Neural cell (in vitro differentiated cells): ENCODE measurements at regions not wholly inside any gene's neighbourhood (a gene's known extent, or its start where the extent isn't known, plus 50 kb on each side); places are given as distances from the start of the nearest gene placed in this dataset.

Experiments used
- H2AFZ ChIP-seq: fragments of 200-600, 300-800 bp; sonication (generic), shearing (Covaris generic); 2 replicates; pipeline ENCODE4 v1.6.0; 2014; ENCODE audit warnings: low read depth, mild to moderate bottlenecking, antibody characterized with exemption, low read length, moderate library complexity
- H3F3A ChIP-seq: fragments of 200-600 bp; shearing (Covaris generic); 2 replicates; pipeline ENCODE4 v1.6.1; 2016; ENCODE audit warnings: mild to moderate bottlenecking, moderate library complexity, mixed read lengths, antibody characterized with exemption, low read length; ENCODE audit not compliant: insufficient read depth, poor library complexity, severe bottlenecking
- H3K27ac ChIP-seq: fragments of 200-600, 300-800 bp; sonication (generic), shearing (Covaris generic); 2 replicates; pipeline ENCODE4 v1.5.1; 2014; ENCODE audit warnings: mild to moderate bottlenecking, low read length, moderate library complexity
- H3K27me3 ChIP-seq: fragments of 300-800, 200-600 bp; sonication (generic), shearing (Covaris generic); 2 replicates; pipeline ENCODE4 v1.6.0; 2014; ENCODE audit warnings: mild to moderate bottlenecking, low read depth, low read length, moderate library complexity; ENCODE audit not compliant: insufficient read depth
- H3K36me3 ChIP-seq: fragments of 300-800, 200-600 bp; sonication (generic), shearing (Covaris generic); 2 replicates; pipeline ENCODE4 v1.5.1; 2014; ENCODE audit warnings: mild to moderate bottlenecking, antibody characterized with exemption, low read length, moderate library complexity; ENCODE audit not compliant: insufficient read depth
- H3K4me2 ChIP-seq: fragments of 300-800, 200-600 bp; sonication (generic), shearing (Covaris generic); 2 replicates; pipeline ENCODE4 v1.6.0; 2014; ENCODE audit warnings: mild to moderate bottlenecking, low read length
- H3K4me3 ChIP-seq: fragments of 300-800, 200-600 bp; sonication (generic), shearing (Covaris generic); 2 replicates; pipeline ENCODE4 v1.5.1; 2014; ENCODE audit warnings: mild to moderate bottlenecking, low read length, moderate library complexity
- H3K79me2 ChIP-seq: fragments of 200-600 bp; shearing (Covaris generic); replicated peaks from 2 replicates; pipeline ENCODE4 v1.6.0; 2014; ENCODE audit warnings: mild to moderate bottlenecking, low read length, moderate library complexity; ENCODE audit not compliant: insufficient read depth
- H3K9ac ChIP-seq: fragments of 300-800, 200-600 bp; sonication (generic), shearing (Covaris generic); 2 replicates; pipeline ENCODE4 v1.6.1; 2016; ENCODE audit warnings: mild to moderate bottlenecking, low read length, mixed read lengths
- H3K9me2 ChIP-seq: fragments of 200-600 bp; shearing (Covaris generic); 2 replicates; pipeline ENCODE4 v1.6.1; 2016; ENCODE audit warnings: mild to moderate bottlenecking, low read length, mixed read lengths; ENCODE audit not compliant: insufficient read depth
- H3K9me3 ChIP-seq: fragments of 200-600, 300-800 bp; sonication (generic), shearing (Covaris generic); 2 replicates; pipeline ENCODE4 v1.6.1; 2016; ENCODE audit warnings: mild to moderate bottlenecking, mixed run types, low read length, moderate library complexity, mixed read lengths
- H4K20me1 ChIP-seq: fragments of 200-600 bp; shearing (Covaris generic); 2 replicates; pipeline ENCODE4 v1.6.1; 2016; ENCODE audit warnings: mild to moderate bottlenecking, mixed run types; ENCODE audit not compliant: insufficient read depth
- CTCF ChIP-seq: fragments of 450-650 bp; IDR thresholded peaks from 2 replicates; pipeline ENCODE4 v1.5.1; 2014; ENCODE audit warnings: antibody characterized with exemption, mild to moderate bottlenecking, moderate library complexity; ENCODE audit not compliant: poor library complexity, severe bottlenecking
- EP300 ChIP-seq: fragments of 450-650 bp; conservative IDR thresholded peaks from 2 replicates; pipeline ENCODE4 v1.6.1; 2014; ENCODE audit warnings: antibody characterized with exemption, mild to moderate bottlenecking, moderate library complexity; ENCODE audit not compliant: poor library complexity, severe bottlenecking
- EZH2 ChIP-seq: fragments of 200-600, 300-800 bp; shearing (Covaris generic), sonication (generic); IDR thresholded peaks from 2 replicates; pipeline ENCODE4 v1.6.1; 2014; ENCODE audit warnings: antibody characterized with exemption, low read length, borderline replicate concordance, mild to moderate bottlenecking; ENCODE audit not compliant: insufficient read depth, poor library complexity, severe bottlenecking
- MXI1 ChIP-seq: fragments of 450-650 bp; conservative IDR thresholded peaks from 2 replicates; pipeline ENCODE4 v1.6.1; 2014; ENCODE audit warnings: antibody characterized with exemption, mild to moderate bottlenecking; ENCODE audit not compliant: poor library complexity, severe bottlenecking
- POLR2AphosphoS5 ChIP-seq: IDR thresholded peaks from 2 replicates; pipeline ENCODE4 v1.6.1; 2012
- RAD21 ChIP-seq: fragments of 450-650 bp; conservative IDR thresholded peaks from 2 replicates; pipeline ENCODE4 v1.6.1; 2014; ENCODE audit warnings: antibody characterized with exemption, mild to moderate bottlenecking, moderate library complexity
- REST ChIP-seq: IDR thresholded peaks from 2 replicates; pipeline ENCODE4 v1.6.1; 2012; ENCODE audit warnings: borderline replicate concordance
- SMC3 ChIP-seq: fragments of 450-650 bp; conservative IDR thresholded peaks from 2 replicates; pipeline ENCODE4 v1.6.1; 2014; ENCODE audit warnings: antibody characterized with exemption, mild to moderate bottlenecking, moderate library complexity; ENCODE audit not compliant: poor library complexity
- TAF1 ChIP-seq: IDR thresholded peaks from 2 replicates; pipeline ENCODE4 v1.6.1; 2012; ENCODE audit warnings: low read depth

- H3K9ac ChIP-seq = no peak overlapping the region
- no peaks in the 10 kb centered on the region for H3K9me2 ChIP-seq
- H2AFZ ChIP-seq = no peak overlapping the region
- H3K27me3 ChIP-seq = no peaks in the 10 kb centered on the region
- H4K20me1 ChIP-seq = no peaks in the 10 kb centered on the region
- no peaks in the 10 kb centered on the region for H3K36me3 ChIP-seq
- no peaks in the 10 kb centered on the region for H3F3A ChIP-seq
- no peaks in the 10 kb centered on the region for H3K79me2 ChIP-seq
- no peak for TF ChIP-seq SMC3
- TF ChIP-seq EZH2 = no peak
- TF ChIP-seq EP300 = no peak
- no peak for TF ChIP-seq TAF1
- TF ChIP-seq CTCF = no peak
- no peak for TF ChIP-seq RAD21
- TF ChIP-seq POLR2AphosphoS5 = no peak
- TF ChIP-seq REST = no peak
- TF ChIP-seq MXI1 = no peak
- H3K27ac ChIP-seq = no peak overlapping the region
- no peak overlapping the region for H3K4me2 ChIP-seq
- no peaks in the 10 kb centered on the region for H3K9me3 ChIP-seq
- no peak overlapping the region for H3K4me3 ChIP-seq
Observed at GRCh38 chr7:41834805-41835694, 132.2 kb upstream of the INHBA start.

- H3K27me3 ChIP-seq = no peaks in the 10 kb centered on the region
- H3K9me2 ChIP-seq = no peaks in the 10 kb centered on the region
Observed at GRCh38 chr7:41832941-41833340, 130.1 kb upstream of the INHBA start.

More at GRCh38 chr7:41832941-41833340, 130.1 kb upstream of the INHBA start:
- H3K79me2 ChIP-seq = no peaks in the 10 kb centered on the region
- no peak overlapping the region for H3K9ac ChIP-seq
- H3F3A ChIP-seq = no peaks in the 10 kb centered on the region
- H3K36me3 ChIP-seq = no peaks in the 10 kb centered on the region
- TF ChIP-seq TAF1 = no peak
- peak; percentile 89 for TF ChIP-seq REST
- TF ChIP-seq POLR2AphosphoS5 = peak; percentile 23
- H3K4me2 ChIP-seq = no peak overlapping the region
- no peaks in the 10 kb centered on the region for H4K20me1 ChIP-seq
- no peak overlapping the region for H3K4me3 ChIP-seq
- H2AFZ ChIP-seq = no peak overlapping the region
- no peaks in the 10 kb centered on the region for H3K9me3 ChIP-seq
- H3K27ac ChIP-seq = no peak overlapping the region
